Kidney tubule cell (primary cell): ENCODE measurements at regions not wholly inside any gene's neighbourhood (a gene's known extent, or its start where the extent isn't known, plus 50 kb on each side); places are given as distances from the start of the nearest gene placed in this dataset.
"Not testable (repeated sequence)": the region's sequence is repeated elsewhere in the genome, so short reads cannot be mapped to it uniquely, and the experiment has no call there.

Experiments
- DNase-seq: peaks from one replicate; pipeline ENCODE4 v3.0.0-alpha.2; 2018; ENCODE audit warnings: low spot score

DNA sequence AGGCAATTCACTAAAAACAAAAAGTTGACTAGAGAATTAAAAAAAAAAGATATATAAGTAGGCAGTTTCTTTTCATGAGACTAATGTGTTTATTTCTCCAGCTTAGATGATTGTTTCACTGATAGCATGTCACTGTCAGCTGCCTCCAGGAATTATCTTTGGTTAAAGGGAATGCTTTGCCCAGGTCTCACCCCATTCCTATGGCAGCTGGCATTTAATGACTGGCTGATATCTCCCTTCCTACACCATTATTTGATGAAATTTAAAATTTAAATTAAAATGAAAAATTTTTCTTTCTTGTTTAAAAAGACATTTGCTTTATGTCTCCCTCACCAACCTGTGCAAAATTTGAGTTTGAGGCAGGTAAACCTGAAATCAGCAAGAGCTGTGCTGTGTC, 214.5 kb upstream of the PRSS1 start:
- no peak for DNase-seq

DNA sequence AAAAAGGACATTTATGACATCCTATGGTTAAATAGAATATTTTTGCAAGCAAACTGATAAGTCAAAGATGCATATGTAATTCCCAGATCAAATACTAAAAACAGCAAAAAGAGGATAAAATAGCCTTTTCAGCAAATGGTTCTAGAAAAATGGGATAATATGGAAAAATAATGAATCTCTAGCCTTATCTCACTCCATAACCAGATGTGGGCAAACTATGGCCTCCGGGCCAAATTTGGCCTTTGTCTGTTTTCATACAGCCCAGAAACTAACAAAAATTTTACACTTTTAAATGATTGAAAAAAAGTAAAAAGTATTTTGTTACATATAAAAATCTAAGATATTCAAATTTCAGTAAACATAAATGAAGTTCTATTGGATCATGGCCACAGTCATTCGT, 215.4 kb upstream of the PRSS1 start:
- DNase-seq = no peak

GRCh38 chr7:142529591-142529990, 219.7 kb upstream of the PRSS1 start:
- DNase-seq = no peak

DNA sequence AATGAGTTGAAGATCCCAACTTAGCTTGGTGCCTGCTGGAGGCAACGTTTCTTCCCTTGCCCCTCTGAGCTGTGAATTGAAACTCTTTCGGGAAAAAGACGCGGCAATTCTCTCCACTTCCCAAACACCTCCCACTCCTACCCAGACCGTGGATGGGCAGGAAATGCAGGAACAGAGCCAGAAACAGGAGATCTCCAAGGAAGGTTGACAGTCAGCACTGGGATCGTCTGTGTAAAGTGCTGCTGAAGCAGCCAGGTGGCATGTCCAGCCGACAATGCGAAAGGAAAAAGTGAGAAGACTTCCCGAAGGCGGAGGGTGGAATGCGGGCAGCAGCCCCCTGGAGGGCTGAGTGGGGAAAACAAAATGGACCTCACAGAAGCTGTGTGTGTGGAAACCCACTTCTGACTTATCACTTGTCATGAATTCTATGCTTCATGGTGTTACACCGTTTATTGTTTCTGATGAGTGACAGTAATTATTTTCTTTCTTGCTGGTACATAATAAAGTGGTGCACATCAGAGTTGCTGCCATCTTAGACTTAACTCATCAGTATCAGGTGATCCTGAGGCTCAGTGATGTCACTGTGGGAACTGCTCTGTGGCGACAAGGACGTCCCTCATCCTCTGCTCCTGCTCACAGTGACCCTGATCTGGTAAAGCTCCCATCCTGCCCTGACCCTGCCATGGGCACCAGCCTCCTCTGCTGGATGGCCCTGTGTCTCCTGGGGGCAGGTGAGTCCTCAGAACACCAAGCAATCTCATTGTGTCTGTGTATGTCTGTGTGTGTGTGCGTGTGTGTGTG, 220.5 kb upstream of the PRSS1 start:
- DNase-seq = no peak

DNA sequence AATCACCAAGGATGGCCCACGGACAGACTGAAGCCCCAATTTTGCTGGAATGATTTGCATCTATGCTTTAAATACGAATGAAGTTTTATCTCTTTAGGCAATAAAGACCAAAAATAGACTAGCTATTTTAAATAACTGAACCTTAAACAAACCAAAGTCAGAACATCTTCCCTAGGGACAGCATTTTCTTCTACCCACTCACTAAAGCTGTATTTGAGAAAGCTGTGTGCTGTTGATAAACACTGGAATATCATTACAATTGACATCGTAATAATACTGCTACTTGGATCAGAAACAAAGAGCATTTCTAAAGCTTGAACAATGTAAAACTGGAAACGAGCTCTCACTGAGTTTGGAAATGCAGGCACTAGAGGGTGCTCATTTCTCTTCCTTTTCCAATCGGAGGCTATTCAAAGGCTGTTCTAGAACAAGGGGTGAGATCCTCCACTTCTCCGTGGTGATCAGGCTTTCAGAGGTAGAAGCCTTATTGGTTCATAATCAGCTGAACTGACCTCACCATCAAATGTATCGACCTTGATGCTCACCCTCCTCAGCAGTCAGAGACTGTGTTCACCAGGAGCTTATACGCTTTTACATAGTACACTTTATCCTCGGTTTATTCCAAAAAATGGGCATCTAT, 225.3 kb upstream of the PRSS1 start:
- no peak for DNase-seq

- no peak for DNase-seq
Observed at GRCh38 chr7:142522735-142523134, 226.5 kb upstream of the PRSS1 start.

DNA sequence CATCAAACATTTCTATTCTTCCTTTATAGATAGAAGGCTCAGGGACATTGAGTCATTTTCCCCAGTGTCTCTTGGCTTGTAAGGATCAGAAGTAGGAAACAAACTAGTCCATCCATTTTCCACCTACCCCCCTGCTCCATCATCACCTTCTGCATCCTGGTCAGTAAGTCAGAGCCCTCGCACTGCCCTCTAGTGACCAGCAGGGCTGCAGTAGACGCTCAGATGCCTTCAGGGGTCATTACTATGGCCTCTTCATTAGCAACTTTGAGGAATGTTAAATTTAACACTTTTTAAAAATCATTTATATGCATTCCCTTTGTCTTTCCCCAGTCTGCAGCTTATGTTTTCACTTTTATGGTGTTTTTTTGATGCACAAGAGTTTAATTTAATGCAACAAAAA, 228.4 kb upstream of the PRSS1 start:
- DNase-seq = not testable (repeated sequence)

DNA sequence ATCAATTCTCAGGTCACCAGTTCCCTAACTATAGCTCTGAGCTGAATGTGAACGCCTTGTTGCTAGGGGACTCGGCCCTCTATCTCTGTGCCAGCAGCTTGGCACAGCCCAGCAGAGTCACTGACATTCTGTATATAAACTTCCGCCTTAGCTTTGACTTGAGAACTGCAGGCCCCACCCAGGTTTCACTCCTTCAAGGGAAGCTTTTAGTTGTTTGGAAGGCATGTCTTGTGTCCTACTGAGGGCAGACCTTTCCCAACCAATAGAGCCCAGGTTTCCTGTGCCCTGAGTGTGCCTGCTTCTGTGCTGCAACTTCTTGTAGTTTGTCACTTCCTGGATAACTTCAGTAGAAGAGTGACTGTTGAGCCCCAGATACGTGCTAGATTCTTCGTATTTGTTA, 228.8 kb upstream of the PRSS1 start:
- not testable (repeated sequence) for DNase-seq

- no peak for DNase-seq
Observed at GRCh38 chr7:142519079-142520078, 229.9 kb upstream of the PRSS1 start.

GRCh38 chr7:142516038-142516501, 233.2 kb upstream of the PRSS1 start:
- DNase-seq = peak; percentile 74

DNA sequence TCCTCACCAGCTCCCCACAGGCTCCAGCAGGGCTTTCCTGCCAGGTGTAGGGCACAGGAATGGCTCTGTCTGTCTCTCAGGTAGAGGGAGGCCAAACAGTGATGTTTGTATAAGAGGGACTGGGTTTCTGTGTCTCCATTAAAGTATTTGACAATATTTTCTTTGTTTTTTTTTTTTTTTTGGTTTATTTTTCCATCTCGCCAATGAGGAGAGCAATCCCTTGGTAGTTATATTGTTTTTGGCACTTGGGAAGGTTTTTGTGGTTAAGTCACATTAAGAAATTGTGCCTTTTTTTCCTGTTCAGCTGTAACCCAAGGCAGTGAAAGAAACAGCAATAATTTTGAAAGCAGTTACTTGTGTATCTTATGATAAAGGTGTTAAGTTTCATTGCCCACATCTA, 234.6 kb upstream of the PRSS1 start:
- not testable (repeated sequence) for DNase-seq

GRCh38 chr7:142513178-142513955, 235.9 kb upstream of the PRSS1 start:
- no peak for DNase-seq

GRCh38 chr7:142511801-142512200, 237.5 kb upstream of the PRSS1 start:
- no peak for DNase-seq

DNA sequence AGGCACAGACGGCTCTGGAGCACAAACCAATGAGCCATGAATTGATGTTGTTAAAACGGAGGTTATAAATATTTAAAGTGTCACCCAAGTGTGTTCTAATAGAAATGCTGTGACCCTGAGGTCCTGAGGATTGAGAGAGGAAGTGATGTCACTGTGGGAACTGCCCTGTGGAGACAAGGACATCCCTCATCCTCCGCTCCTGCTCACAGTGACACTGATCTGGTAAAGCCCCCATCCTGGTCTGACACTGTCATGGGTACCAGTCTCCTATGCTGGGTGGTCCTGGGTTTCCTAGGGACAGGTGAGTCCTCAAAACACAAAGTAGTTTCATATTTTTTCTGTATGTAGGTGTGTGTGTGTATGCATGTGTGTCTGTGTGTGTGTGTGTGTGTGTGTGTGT, 237.9 kb upstream of the PRSS1 start:
- no peak for DNase-seq

DNA sequence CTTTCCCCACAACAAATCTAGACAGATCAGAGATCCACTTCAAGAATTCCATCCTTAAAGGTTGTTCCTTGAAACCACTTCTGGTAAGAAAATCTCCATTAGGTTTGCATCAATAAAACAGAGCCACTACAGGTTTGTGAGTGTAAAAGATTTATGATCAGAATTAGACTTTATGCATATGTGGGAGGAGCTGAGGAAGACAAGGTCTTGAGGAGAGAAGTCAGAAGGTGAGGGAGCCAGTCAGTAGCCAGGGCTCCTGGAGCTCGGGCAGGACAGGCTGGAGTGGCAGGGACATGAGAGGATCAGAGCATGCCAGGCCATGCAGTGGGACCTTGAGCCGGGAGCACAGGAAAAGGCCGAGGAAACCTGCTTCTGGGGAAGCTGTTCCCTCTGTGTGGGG, 240.0 kb upstream of the PRSS1 start:
- not testable (repeated sequence) for DNase-seq

DNA sequence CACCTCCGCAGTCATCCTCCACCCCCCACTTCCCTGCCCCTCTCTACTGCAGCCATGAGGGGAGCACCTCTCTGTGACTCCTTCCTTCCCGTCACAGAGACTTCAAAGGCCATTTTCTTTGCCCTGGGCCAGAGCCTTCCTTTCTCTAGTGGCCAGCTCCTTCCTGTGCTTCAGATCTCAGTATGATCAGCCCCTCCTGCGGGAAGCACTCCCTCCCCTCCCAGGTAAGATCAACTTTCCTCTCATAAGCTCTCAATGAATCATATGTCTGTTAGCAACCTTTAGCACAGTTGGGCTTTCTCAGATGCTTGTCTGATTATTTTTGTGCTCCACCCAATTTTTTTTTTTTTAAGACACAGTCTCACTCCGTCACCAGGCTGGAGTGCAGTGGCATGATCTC, 241.0 kb upstream of the PRSS1 start:
- DNase-seq = peak; percentile 33

- no peak for DNase-seq
Observed at GRCh38 chr7:142507799-142508198, 241.5 kb upstream of the PRSS1 start.

DNA sequence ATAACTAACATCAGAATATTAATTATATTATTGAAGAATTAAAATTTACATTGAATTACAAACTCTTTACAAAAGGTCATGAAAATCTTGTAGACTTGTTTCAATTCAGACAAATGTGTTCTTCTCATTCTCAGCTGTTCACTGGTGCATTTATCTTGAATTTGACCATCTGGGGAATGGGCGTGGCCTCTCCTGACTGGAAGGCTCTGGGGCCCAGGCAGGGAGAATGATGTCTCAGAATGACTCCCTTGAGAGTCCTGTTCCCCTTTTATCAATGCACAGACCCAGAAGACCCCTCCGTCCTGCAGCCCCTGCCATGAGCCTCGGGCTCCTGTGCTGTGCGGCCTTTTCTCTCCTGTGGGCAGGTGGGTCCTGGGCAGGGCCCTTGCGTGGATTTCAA, 242.2 kb upstream of the PRSS1 start:
- not testable (repeated sequence) for DNase-seq

DNA sequence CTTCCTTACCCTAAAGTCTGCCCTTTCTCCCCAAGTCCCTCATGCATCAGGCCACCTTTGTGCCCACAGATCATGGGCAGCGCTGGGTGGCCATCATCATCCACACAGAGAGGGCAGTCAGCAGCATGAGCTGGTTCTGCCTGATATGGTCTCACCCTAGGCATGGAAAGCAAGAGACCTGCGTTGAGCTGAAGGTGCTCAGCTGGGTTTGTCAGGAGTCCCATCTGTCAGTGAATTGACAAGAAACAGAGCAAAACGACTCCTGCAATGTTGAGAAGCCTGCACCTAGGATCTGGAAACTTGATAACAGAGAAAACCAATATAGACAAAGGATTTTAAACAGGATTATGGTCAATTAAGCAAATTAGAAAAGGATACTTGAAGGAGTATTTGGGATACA, 242.7 kb upstream of the PRSS1 start:
- DNase-seq = no peak

DNA sequence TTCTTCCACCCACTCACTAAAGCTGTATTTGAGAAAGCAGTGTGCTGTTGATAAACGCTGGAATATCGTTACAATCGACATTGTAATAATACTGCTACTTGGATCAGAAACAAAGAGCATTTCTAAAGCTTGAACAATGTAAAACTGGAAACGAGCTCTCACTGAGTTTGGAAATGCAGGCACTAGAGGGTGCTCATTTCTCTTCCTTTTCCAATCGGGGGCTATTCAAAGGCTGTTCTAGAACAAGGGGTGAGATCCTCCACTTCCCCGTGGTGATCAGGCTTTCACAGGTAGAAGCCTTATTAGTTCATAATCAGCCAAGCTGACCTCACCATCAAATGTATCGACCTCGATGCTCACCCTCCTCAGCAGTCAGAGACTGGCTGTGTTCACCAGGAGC, 245.3 kb upstream of the PRSS1 start:
- not testable (repeated sequence) for DNase-seq

GRCh38 chr7:142503036-142503435, 245.2 kb upstream of the PRSS58 start:
- DNase-seq = no peak

GRCh38 chr7:142501434-142501833, 243.6 kb upstream of the PRSS58 start:
- DNase-seq = no peak
